Liver (tissue), 7 donors: ENCODE measurements at regions not wholly inside any gene's neighbourhood (a gene's known extent, or its start where the extent isn't known, plus 50 kb on each side); places are given as distances from the start of the nearest gene placed in this dataset.

ENCODE experiments used
- DNase-seq: peaks from one replicate; pipeline ENCODE4 v3.0.0-alpha.2; 2017; ENCODE audit warnings: low spot score
- H3K27ac ChIP-seq, 2 donors: one replicate each; pipeline ENCODE4 v1.7.0; 2013; ENCODE audit warnings: inconsistent platforms in 2 of 2, low read length in 2 of 2, control low read depth in 1 of 2, low read depth in 1 of 2, mild to moderate bottlenecking in 1 of 2
- H3K27me3 ChIP-seq, 4 donors: one replicate each; pipeline versions ENCODE4 v1.6.1 to v1.7.0; 2013; ENCODE audit warnings: low read length in 3 of 4, inconsistent platforms in 1 of 4, mild to moderate bottlenecking in 1 of 4, moderate library complexity in 1 of 4; ENCODE audit not compliant: control insufficient read depth in 4 of 4, insufficient read depth in 4 of 4
- H3K36me3 ChIP-seq, 4 donors: one replicate each; pipeline versions ENCODE4 v1.6.1 to v1.7.0; 2013; ENCODE audit warnings: low read length in 3 of 4, mild to moderate bottlenecking in 3 of 4, low read depth in 1 of 4, moderate library complexity in 1 of 4; ENCODE audit not compliant: control insufficient read depth in 4 of 4, insufficient read depth in 3 of 4
- H3K4me1 ChIP-seq, 4 donors: one replicate each; pipeline versions ENCODE4 v1.6.1 to v1.7.0; 2013; ENCODE audit warnings: low read length in 3 of 4, mild to moderate bottlenecking in 3 of 4, moderate library complexity in 1 of 4; ENCODE audit not compliant: control insufficient read depth in 4 of 4, insufficient read depth in 4 of 4
- H3K4me3 ChIP-seq, 3 donors: one replicate each; pipeline versions ENCODE4 v1.6.1 to v1.7.0; 2013; ENCODE audit warnings: low read length in 3 of 3, control low read depth in 1 of 3, low read depth in 1 of 3, mild to moderate bottlenecking in 1 of 3
- H3K9ac ChIP-seq, 2 donors: one replicate each; pipeline ENCODE4 v1.7.0; 2013; ENCODE audit warnings: low read length in 2 of 2, mild to moderate bottlenecking in 2 of 2, moderate library complexity in 2 of 2, control low read depth in 1 of 2, low read depth in 1 of 2
- H3K9me3 ChIP-seq, 4 donors: one replicate each; pipeline versions ENCODE4 v1.6.1 to v1.7.0; 2013; ENCODE audit warnings: low read length in 3 of 4; ENCODE audit not compliant: control insufficient read depth in 4 of 4
- FOXA1 ChIP-seq: IDR thresholded peaks from 2 replicates; pipeline ENCODE4 v1.6.1; 2016; ENCODE audit warnings: antibody characterized with exemption
- FOXA2 ChIP-seq: IDR thresholded peaks from 2 replicates; pipeline ENCODE4 v1.6.1; 2016; ENCODE audit warnings: antibody characterized with exemption
- HNF4A ChIP-seq, 2 donors: conservative IDR thresholded peaks; 2 replicates each; pipeline ENCODE4 v1.6.1; 2016; ENCODE audit warnings: antibody characterized with exemption in 2 of 2, mild to moderate bottlenecking in 2 of 2
- HNF4G ChIP-seq: IDR thresholded peaks from 2 replicates; pipeline ENCODE4 v1.6.1; 2016; ENCODE audit warnings: antibody characterized with exemption
- JUND ChIP-seq, 2 donors: IDR thresholded peaks; 2 replicates each; pipeline ENCODE4 v1.6.1; 2016; ENCODE audit warnings: antibody characterized with exemption in 2 of 2
- NR2F2 ChIP-seq: IDR thresholded peaks from 2 replicates; pipeline ENCODE4 v1.6.1; 2016; ENCODE audit warnings: antibody characterized with exemption
- RAD21 ChIP-seq, 2 donors: IDR thresholded peaks; 2 replicates each; pipeline ENCODE4 v1.6.1; 2016; ENCODE audit warnings: antibody characterized with exemption in 2 of 2, mild to moderate bottlenecking in 2 of 2
- YY1 ChIP-seq: IDR thresholded peaks from 2 replicates; pipeline ENCODE4 v1.6.1; 2016; ENCODE audit warnings: antibody characterized with exemption, mild to moderate bottlenecking
- WGBS: extraction: QIAGEN DNeasy Blood & Tissue Kit; methylation state at CpG from one replicate; pipeline ENCODE4 v1.1.7; 2013; 5-methylcytosine and 5-hydroxymethylcytosine counted together
- TF ChIP-seq, protein P1 (sequence below): IDR thresholded peaks from 2 replicates; pipeline ENCODE4 v1.6.1; 2016; ENCODE audit warnings: antibody characterized with exemption
- TF ChIP-seq, protein P2 (sequence below): IDR thresholded peaks from 2 replicates; pipeline ENCODE4 v1.6.1; 2016; ENCODE audit warnings: antibody characterized with exemption
- TF ChIP-seq, protein P3 (sequence below): IDR thresholded peaks from 2 replicates; pipeline ENCODE4 v1.6.1; 2016; ENCODE audit warnings: antibody characterized with exemption, mild to moderate bottlenecking
- donor health status: healthy.
- donor health status: healthy.
- donor health status: healthy.
- donor health status: healthy.

DNA sequence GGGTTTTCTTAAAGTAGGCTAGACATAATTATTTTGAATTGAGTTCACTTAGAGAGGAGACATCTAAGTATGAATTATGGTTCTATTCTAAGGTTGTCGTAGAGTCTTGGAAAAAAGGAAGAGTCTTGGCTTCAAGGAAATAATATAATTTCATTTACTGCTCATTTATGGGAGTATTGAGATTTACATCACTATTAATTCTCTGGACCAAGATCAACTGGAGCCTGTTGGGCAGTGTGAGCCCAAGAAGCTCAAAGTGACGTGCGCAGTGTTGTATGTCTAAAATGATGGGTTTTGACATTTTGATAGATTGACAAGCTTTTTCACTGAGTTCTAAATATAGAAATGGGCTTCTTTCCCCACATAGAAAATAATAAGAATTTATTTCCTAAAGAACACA is 154.7 kb downstream of the QPCT start (continued):
- TF ChIP-seq, protein P1, sequence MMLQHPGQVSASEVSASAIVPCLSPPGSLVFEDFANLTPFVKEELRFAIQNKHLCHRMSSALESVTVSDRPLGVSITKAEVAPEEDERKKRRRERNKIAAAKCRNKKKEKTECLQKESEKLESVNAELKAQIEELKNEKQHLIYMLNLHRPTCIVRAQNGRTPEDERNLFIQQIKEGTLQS: no peak
- TF ChIP-seq JUND (IDR thresholded peaks at IDR 0.05) (no peak), RAD21 (IDR thresholded peaks at IDR 0.05) (no peak), FOXA2 (no peak)
- TF ChIP-seq, protein P2, sequence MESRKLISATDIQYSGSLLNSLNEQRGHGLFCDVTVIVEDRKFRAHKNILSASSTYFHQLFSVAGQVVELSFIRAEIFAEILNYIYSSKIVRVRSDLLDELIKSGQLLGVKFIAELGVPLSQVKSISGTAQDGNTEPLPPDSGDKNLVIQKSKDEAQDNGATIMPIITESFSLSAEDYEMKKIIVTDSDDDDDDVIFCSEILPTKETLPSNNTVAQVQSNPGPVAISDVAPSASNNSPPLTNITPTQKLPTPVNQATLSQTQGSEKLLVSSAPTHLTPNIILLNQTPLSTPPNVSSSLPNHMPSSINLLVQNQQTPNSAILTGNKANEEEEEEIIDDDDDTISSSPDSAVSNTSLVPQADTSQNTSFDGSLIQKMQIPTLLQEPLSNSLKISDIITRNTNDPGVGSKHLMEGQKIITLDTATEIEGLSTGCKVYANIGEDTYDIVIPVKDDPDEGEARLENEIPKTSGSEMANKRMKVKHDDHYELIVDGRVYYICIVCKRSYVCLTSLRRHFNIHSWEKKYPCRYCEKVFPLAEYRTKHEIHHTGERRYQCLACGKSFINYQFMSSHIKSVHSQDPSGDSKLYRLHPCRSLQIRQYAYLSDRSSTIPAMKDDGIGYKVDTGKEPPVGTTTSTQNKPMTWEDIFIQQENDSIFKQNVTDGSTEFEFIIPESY: no peak

DNA sequence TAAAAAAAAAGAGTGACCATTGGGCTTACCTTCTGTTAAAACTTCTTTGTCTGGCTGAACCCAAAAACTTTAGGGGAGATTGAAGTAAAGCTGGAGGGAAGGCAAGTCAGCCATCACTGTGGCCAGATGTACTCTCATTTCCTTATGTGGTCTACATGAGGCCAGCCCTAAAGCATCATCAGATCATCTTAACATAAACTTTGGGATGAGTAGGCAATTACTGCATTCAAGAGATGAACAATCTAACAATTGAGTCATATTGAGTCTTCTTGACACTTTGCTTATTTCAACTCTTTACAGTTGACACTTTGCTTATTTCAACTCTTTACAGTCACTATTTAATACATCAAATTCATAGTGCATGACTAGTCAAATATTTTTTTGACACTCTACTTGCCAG is 155.6 kb downstream of the QPCT start:
- H3K9me3 ChIP-seq: no peaks in the 10 kb centered on the region
- TF ChIP-seq HNF4A (conservative IDR thresholded peaks at IDR 0.05): no peak
- TF ChIP-seq, protein P3, sequence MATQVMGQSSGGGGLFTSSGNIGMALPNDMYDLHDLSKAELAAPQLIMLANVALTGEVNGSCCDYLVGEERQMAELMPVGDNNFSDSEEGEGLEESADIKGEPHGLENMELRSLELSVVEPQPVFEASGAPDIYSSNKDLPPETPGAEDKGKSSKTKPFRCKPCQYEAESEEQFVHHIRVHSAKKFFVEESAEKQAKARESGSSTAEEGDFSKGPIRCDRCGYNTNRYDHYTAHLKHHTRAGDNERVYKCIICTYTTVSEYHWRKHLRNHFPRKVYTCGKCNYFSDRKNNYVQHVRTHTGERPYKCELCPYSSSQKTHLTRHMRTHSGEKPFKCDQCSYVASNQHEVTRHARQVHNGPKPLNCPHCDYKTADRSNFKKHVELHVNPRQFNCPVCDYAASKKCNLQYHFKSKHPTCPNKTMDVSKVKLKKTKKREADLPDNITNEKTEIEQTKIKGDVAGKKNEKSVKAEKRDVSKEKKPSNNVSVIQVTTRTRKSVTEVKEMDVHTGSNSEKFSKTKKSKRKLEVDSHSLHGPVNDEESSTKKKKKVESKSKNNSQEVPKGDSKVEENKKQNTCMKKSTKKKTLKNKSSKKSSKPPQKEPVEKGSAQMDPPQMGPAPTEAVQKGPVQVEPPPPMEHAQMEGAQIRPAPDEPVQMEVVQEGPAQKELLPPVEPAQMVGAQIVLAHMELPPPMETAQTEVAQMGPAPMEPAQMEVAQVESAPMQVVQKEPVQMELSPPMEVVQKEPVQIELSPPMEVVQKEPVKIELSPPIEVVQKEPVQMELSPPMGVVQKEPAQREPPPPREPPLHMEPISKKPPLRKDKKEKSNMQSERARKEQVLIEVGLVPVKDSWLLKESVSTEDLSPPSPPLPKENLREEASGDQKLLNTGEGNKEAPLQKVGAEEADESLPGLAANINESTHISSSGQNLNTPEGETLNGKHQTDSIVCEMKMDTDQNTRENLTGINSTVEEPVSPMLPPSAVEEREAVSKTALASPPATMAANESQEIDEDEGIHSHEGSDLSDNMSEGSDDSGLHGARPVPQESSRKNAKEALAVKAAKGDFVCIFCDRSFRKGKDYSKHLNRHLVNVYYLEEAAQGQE: no peak
- no peak for TF ChIP-seq HNF4G
- no peak for TF ChIP-seq NR2F2
- peaks cover 0 to 2% (median 0%) of the 10 kb centered on the region in 4 donors for H3K36me3 ChIP-seq
- no peaks in the 10 kb centered on the region for H3K4me1 ChIP-seq
- no peak overlapping the region for H3K27ac ChIP-seq
- no peaks in the 10 kb centered on the region for H3K27me3 ChIP-seq
- no peak overlapping the region for H3K9ac ChIP-seq
- no peak for DNase-seq
- no peak overlapping the region for H3K4me3 ChIP-seq

DNA sequence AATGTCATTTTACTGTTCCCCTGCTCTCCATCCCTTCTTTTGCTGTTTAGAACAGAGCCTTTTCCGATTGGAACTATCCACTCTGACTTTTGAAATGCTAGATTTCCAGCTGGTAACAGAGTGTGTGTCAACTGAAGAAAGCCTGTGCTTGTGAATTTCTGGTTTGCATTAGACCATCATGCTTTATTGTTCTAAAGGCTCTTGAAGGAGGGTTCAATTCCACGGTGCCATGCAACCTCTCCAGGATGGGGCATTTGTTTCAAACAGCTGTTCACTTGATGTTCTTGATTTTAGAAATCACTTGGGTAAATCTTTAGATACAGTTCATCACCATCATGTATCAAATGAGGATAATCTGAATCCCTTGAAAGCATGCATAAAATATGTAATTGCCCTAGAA is 156.7 kb downstream of the QPCT start:
- no peak overlapping the region for H3K27ac ChIP-seq
- no peaks in the 10 kb centered on the region for H3K27me3 ChIP-seq
- no peak overlapping the region for H3K4me3 ChIP-seq
- H3K36me3 ChIP-seq: peaks cover 0 to 4% (median 1%) of the 10 kb centered on the region in 4 donors
- WGBS: 91% methylated on average over 2 of the region's 2 CpGs
- H3K9me3 ChIP-seq: no peaks in the 10 kb centered on the region
- H3K9ac ChIP-seq: no peak overlapping the region
- no peak for DNase-seq
- H3K4me1 ChIP-seq: no peaks in the 10 kb centered on the region
- TF ChIP-seq RAD21 (IDR thresholded peaks at IDR 0.05): no peak

DNA sequence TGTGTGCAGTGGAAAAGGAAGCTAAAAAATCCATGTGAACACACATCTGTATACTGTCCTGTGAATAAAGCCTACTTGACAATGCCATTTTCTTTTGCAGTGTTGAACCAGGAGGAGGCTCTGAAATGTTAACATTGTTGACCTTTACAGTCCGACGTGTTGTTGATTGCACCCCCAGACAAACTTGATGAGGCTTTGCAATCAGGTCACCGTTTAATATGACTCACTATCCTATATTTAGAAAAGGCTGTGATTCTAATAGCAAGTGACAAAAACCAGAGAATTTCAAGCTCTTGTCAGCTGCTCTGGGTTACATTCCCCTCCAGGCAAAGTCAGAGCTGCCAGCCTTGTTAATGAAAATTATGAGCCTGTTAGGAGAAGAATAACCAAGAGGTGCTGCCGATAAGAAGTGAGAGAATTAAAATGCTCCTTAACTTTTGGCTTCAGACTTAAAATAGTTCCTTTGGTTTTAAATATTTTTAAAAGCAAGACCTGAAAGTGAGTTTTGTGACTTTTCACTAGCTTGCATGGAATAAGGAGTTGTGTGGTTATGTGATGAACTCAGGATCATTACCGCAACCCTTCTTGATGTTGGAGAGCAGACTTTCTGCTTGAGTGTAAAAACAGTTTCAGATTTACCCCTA is 162.1 kb downstream of the QPCT start:
- no peak for DNase-seq
- TF ChIP-seq NR2F2 (peak; percentile 65), JUND (IDR thresholded peaks at IDR 0.05) (peak; percentile 34 to 65), YY1 (no peak), RAD21 (IDR thresholded peaks at IDR 0.05) (peak in 1 of 2 donors; percentile 21), FOXA1 (no peak)
- TF ChIP-seq, protein P1: no peak
- peaks cover 0 to 2% (median under 1%) of the 10 kb centered on the region in 4 donors for H3K36me3 ChIP-seq
- H3K9me3 ChIP-seq: no peaks in the 10 kb centered on the region
- H3K4me1 ChIP-seq: no peaks in the 10 kb centered on the region
- no peak overlapping the region for H3K9ac ChIP-seq
- H3K27ac ChIP-seq: no peak overlapping the region
- H3K4me3 ChIP-seq: no peak overlapping the region
- 77% methylated on average over 5 of the region's 5 CpGs for WGBS
- no peaks in the 10 kb centered on the region for H3K27me3 ChIP-seq
